GM23248 (cell line): ENCODE measurements at regions not wholly inside any gene's neighbourhood (a gene's known extent, or its start where the extent isn't known, plus 50 kb on each side); places are given as distances from the start of the nearest gene placed in this dataset.
A peak's percentile ranks its signal among the peaks of the same experiment; 100 is the strongest.

Source experiments
- DNase-seq: peaks from one replicate; pipeline ENCODE4 v3.0.0-alpha.2; 2015
- H2AFZ ChIP-seq: fragments of 200-600 bp; sonication (generic); 2 replicates; pipeline ENCODE4 v1.6.1; 2016; ENCODE audit warnings: antibody characterized with exemption
- H3F3A ChIP-seq: fragments of 200-600 bp; sonication (generic); 2 replicates; pipeline ENCODE4 v1.6.1; 2016; ENCODE audit warnings: mild to moderate bottlenecking, antibody characterized with exemption, mixed run types; ENCODE audit not compliant: insufficient read depth
- H3K27ac ChIP-seq: fragments of 200-600 bp; sonication (generic); 2 replicates; pipeline ENCODE4 v1.5.1; 2016; ENCODE audit warnings: mild to moderate bottlenecking
- H3K27me3 ChIP-seq: fragments of 200-600 bp; sonication (generic); replicated peaks from 2 replicates; pipeline ENCODE4 v1.6.1; 2016; ENCODE audit warnings: mild to moderate bottlenecking; ENCODE audit not compliant: insufficient read depth
- H3K36me3 ChIP-seq: fragments of 200-600 bp; sonication (generic); 2 replicates; pipeline ENCODE4 v1.6.1; 2016; ENCODE audit warnings: low read depth, mild to moderate bottlenecking
- H3K4me1 ChIP-seq: fragments of 200-600 bp; sonication (generic); 2 replicates; pipeline ENCODE4 v1.6.1; 2016; ENCODE audit warnings: mild to moderate bottlenecking; ENCODE audit not compliant: insufficient read depth
- H3K4me2 ChIP-seq: fragments of 200-600 bp; sonication (generic); one replicate; pipeline ENCODE4 v1.6.1; 2016; ENCODE audit warnings: mild to moderate bottlenecking; ENCODE audit not compliant: unreplicated experiment
- H3K4me3 ChIP-seq: fragments of 200-600 bp; sonication (generic); 2 replicates; pipeline ENCODE4 v1.5.1; 2016; ENCODE audit warnings: mild to moderate bottlenecking
- H3K79me2 ChIP-seq: fragments of 200-600 bp; sonication (generic); 2 replicates; pipeline ENCODE4 v1.6.1; 2016; ENCODE audit warnings: mild to moderate bottlenecking; ENCODE audit not compliant: insufficient read depth
- H3K9ac ChIP-seq: fragments of 200-600 bp; sonication (generic); 2 replicates; pipeline ENCODE4 v1.6.1; 2016; ENCODE audit warnings: mild to moderate bottlenecking
- H3K9me2 ChIP-seq: fragments of 200-600 bp; sonication (generic); 2 replicates; pipeline ENCODE4 v1.6.1; 2016; ENCODE audit warnings: mixed run types, mild to moderate bottlenecking, moderate library complexity; ENCODE audit not compliant: insufficient read depth
- H3K9me3 ChIP-seq: fragments of 200-600 bp; sonication (generic); one replicate; pipeline ENCODE4 v1.6.1; 2017; ENCODE audit warnings: low read depth
- H4K20me1 ChIP-seq: fragments of 200-600 bp; sonication (generic); 2 replicates; pipeline ENCODE4 v1.6.0; 2016; ENCODE audit not compliant: insufficient read depth
- EZH2 ChIP-seq: fragments of 200-600 bp; sonication (generic); IDR thresholded peaks from 2 replicates; pipeline ENCODE4 v1.6.1; 2018; ENCODE audit warnings: antibody characterized with exemption, mild to moderate bottlenecking; ENCODE audit not compliant: insufficient read depth, poor library complexity, severe bottlenecking
- EZH2phosphoT487 ChIP-seq: fragments of 200-600 bp; sonication (generic); IDR thresholded peaks from 2 replicates; pipeline ENCODE4 v1.6.1; 2018; ENCODE audit warnings: antibody characterized with exemption, moderate library complexity, mild to moderate bottlenecking, low read depth; ENCODE audit not compliant: insufficient read depth
- WGBS, 2 experiments: methylation state at CpG; one replicate each; pipeline ENCODE4 v1.1.6; 2015 to 2017; ENCODE audit warnings: low lambda C conversion rate in 2 of 2, low coverage in 1 of 2; ENCODE audit errors: missing lambda C conversion rate in 2 of 2; 5-methylcytosine and 5-hydroxymethylcytosine counted together
- in situ Hi-C: fragments of 300-500 bp; cut with MboI; formaldehyde crosslinking; loops from 2 replicates; pipeline ENCODE4 v1.15.0; 2020

- in situ Hi-C loops = no loop called here
- Histone ChIP-seq H3K9me3 (no peaks in the 10 kb centered on the region), H3K27ac (no peak overlapping the region), H3K36me3 (no peaks in the 10 kb centered on the region), H2AFZ (no peak overlapping the region), H3K4me3 (no peak overlapping the region), H3K4me2 (no peak overlapping the region), H3K79me2 (no peaks in the 10 kb centered on the region), H3K9me2 (no peaks in the 10 kb centered on the region), H3F3A (no peaks in the 10 kb centered on the region), H4K20me1 (no peaks in the 10 kb centered on the region), H3K4me1 (no peaks in the 10 kb centered on the region), H3K27me3 (no peaks in the 10 kb centered on the region), H3K9ac (no peak overlapping the region)
- no peak for DNase-seq
- no peak for TF ChIP-seq EZH2
- TF ChIP-seq EZH2phosphoT487 = no peak
Measured at GRCh38 chr2:22807872-22808271, 577.1 kb upstream of the KLHL29 start.

GRCh38 chr2:22810602-22811001 is 574.4 kb upstream of the KLHL29 start:
- no peak for DNase-seq
- in situ Hi-C loops = no loop called here
- Histone ChIP-seq H3K4me2 (no peak overlapping the region), H3F3A (no peaks in the 10 kb centered on the region), H4K20me1 (no peaks in the 10 kb centered on the region), H3K9me2 (no peaks in the 10 kb centered on the region), H3K4me1 (no peaks in the 10 kb centered on the region), H3K27me3 (no peaks in the 10 kb centered on the region), H2AFZ (no peak overlapping the region), H3K36me3 (no peaks in the 10 kb centered on the region), H3K9ac (no peak overlapping the region), H3K9me3 (no peaks in the 10 kb centered on the region), H3K27ac (no peak overlapping the region), H3K79me2 (no peaks in the 10 kb centered on the region), H3K4me3 (no peak overlapping the region)
- TF ChIP-seq EZH2 = no peak
- no peak for TF ChIP-seq EZH2phosphoT487
- WGBS, 2 experiments = 6 to 11% methylated on average over 2 of the region's 2 CpGs

DNA sequence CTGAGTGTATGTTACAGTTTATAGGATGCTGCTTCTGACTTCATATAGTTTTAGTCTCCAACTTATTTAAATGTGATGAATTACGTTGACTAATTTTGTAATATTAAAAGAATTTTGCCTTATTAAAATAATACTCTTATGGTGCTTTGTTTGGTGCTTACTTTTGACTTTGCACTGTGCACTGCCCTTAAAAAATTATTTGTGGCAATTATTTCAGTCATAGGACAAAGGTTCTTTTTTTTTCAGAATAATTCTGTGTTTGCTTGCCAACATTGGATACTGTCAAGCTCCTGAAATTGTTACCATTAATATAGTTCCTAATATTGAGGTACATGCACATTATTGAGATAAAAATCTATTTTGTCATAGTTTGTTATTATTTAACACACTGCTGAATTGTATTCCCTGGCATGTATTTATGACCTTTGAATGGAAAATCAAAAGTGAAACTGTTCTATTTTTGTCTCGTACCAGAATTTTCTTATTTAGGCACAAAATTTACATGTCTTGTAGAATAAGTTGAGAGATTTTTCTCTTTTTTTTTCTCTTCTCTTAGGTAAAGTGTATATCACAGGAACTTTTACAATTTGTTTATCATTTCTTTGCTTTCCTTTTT is 572.8 kb upstream of the KLHL29 start:
- H3K4me3 ChIP-seq = no peak overlapping the region
- no peak for DNase-seq
- H3K36me3 ChIP-seq = no peaks in the 10 kb centered on the region
- H3K4me1 ChIP-seq = no peaks in the 10 kb centered on the region
- no peaks in the 10 kb centered on the region for H3K27me3 ChIP-seq
- no peak overlapping the region for H2AFZ ChIP-seq
- no peaks in the 10 kb centered on the region for H3K79me2 ChIP-seq
- H3K9me2 ChIP-seq = no peaks in the 10 kb centered on the region
- TF ChIP-seq EZH2 = no peak
- TF ChIP-seq EZH2phosphoT487 = no peak
- H3K4me2 ChIP-seq = no peak overlapping the region
- no peak overlapping the region for H3K9ac ChIP-seq
- no peaks in the 10 kb centered on the region for H3K9me3 ChIP-seq
- no peak overlapping the region for H3K27ac ChIP-seq
- no peaks in the 10 kb centered on the region for H3F3A ChIP-seq
- WGBS, 2 experiments = 2 to 4% methylated on average over 2 of the region's 2 CpGs
- in situ Hi-C loops = no loop called here
- H4K20me1 ChIP-seq = no peaks in the 10 kb centered on the region

GRCh38 chr2:22817197-22817596 is 567.8 kb upstream of the KLHL29 start:
- no peak overlapping the region for H3K4me3 ChIP-seq
- no peak overlapping the region for H3K9ac ChIP-seq
- no peaks in the 10 kb centered on the region for H4K20me1 ChIP-seq
- TF ChIP-seq EZH2 (no peak), EZH2phosphoT487 (no peak)
- no peaks in the 10 kb centered on the region for H3K27me3 ChIP-seq
- H3K9me2 ChIP-seq = no peaks in the 10 kb centered on the region
- no peaks in the 10 kb centered on the region for H3F3A ChIP-seq
- H3K36me3 ChIP-seq = no peaks in the 10 kb centered on the region
- no peaks in the 10 kb centered on the region for H3K4me1 ChIP-seq
- H3K27ac ChIP-seq = no peak overlapping the region
- H3K4me2 ChIP-seq = no peak overlapping the region
- peak; percentile 1 for DNase-seq
- in situ Hi-C loops = no loop called here
- no peaks in the 10 kb centered on the region for H3K79me2 ChIP-seq
- 7 to 13% methylated on average over 4 of the region's 4 CpGs for WGBS, 2 experiments
- H3K9me3 ChIP-seq = no peaks in the 10 kb centered on the region
- no peak overlapping the region for H2AFZ ChIP-seq

DNA sequence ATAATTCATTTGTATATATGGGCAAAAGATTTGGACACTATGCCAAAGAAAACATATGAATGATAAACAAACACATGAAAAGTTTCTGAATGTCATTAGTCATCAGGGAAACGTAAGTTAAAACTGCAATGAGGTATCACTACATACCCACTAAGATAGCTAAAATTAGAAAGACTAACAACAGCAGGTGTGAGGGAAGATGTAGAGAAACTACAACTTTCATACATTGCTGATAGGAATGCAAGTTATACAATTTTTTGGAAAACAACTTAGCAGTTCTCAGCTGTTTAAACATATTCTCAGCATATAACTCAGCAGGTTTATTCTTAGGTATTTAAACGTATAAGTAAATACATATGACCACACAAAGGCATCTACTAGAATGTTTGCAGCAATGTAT is 563.5 kb upstream of the KLHL29 start:
- no peaks in the 10 kb centered on the region for H3K36me3 ChIP-seq
- no peaks in the 10 kb centered on the region for H3K4me1 ChIP-seq
- H3K9me3 ChIP-seq = no peaks in the 10 kb centered on the region
- H3K4me2 ChIP-seq = no peak overlapping the region
- no peaks in the 10 kb centered on the region for H3K27me3 ChIP-seq
- no peaks in the 10 kb centered on the region for H3K9me2 ChIP-seq
- no peak overlapping the region for H2AFZ ChIP-seq
- no peaks in the 10 kb centered on the region for H3F3A ChIP-seq
- H3K27ac ChIP-seq = no peak overlapping the region
- TF ChIP-seq EZH2 = no peak
- TF ChIP-seq EZH2phosphoT487 = no peak
- DNase-seq = no peak
- H3K79me2 ChIP-seq = no peaks in the 10 kb centered on the region
- in situ Hi-C loops = no loop called here
- H3K4me3 ChIP-seq = no peak overlapping the region
- H3K9ac ChIP-seq = no peak overlapping the region
- no peaks in the 10 kb centered on the region for H4K20me1 ChIP-seq
- 13 to 16% methylated on average over 2 of the region's 2 CpGs for WGBS, 2 experiments
